ENCODE measurements at regions not wholly inside any gene's neighbourhood (a gene's known extent, or its start where the extent isn't known, plus 50 kb on each side); places are given as distances from the start of the nearest gene placed in this dataset.
"Not testable (repeated sequence)": the region's sequence is repeated elsewhere in the genome, so short reads cannot be mapped to it uniquely, and the experiment has no call there.

- no peak for DNase-seq (ENCODE audit: low spot score)
These were observed 142.0 kb upstream of the KCNJ15 start for GRCh38 chr21:38114717-38115333.

DNA sequence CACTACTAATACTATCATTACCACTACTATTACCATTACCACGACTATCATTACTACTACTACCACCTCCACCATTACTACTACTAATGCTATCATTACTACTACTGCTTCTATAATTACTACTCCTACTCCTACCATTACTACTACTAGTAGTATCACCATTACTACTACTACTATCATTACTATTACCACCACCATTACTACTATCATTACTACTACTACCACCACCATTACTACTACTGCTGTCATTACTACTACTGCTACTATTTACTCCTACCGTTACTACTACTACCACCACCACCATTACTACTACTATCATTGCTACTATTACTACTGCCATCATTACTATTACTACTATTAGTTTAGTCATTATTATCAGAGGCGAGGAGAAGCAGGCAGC is 140.9 kb upstream of the KCNJ15 start:
- no peak for DNase-seq (ENCODE audit: low spot score)

GRCh38 chr21:38119793-38120192 is 137.0 kb upstream of the KCNJ15 start:
- DNase-seq (ENCODE audit: low spot score): no peak

DNA sequence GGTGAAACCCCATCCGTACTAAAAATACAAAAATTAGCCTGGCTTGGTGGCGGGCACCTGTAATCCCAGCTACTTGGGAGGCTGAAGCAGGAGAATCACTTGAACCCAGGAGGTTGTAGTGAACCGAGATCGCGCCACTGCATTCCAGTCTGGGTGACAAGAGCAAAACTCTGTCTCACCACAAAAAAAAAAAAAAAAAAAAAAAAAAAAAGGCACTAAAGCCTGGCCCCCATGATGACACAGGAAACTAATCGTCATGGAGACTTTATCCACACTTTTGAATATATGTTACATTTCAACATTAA is 136.2 kb upstream of the KCNJ15 start:
- not testable (repeated sequence) for DNase-seq (ENCODE audit: low spot score)

DNA sequence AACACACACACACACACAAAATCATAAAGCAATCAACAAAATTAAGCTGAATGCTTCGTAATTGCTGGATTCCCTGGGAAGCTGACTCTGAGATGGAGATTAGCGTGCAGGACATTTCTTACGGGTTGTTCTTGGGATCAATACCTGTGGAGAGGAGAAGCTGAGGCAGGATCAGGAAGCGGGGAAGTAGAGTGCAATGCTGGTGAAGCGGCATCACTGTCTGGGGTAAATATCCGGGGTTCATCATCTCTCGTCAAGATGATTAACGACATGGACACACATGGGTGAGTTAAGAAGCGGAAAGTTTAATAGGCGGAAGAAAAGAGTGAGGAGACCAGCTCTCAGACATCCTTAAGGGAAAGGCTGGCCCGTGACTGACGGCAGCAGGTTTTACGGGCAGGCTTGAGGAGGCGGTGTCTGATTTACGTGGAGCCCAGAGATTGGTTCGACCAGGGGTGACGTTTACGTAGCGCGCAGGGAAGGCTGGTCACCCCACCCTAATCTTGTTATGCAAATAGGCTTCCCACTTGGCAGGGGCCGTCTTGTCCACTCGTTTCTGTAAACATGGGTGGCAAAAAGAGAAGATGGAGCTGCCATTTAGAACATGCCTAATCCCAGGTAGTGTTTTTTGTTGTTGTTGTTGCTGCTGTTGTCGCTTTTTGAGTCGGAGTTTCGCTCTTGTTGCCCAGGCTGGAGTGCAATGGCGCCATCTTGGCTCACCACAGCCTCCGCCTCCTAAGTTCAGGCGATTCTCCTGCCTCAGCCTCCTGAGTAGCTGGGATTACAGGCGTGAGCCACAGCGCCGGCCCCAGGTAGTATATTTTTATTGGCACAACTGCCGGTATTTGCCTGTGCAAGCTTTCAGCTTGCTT is 135.6 kb upstream of the KCNJ15 start:
- DNase-seq (ENCODE audit: low spot score): no peak

- DNase-seq (ENCODE audit: low spot score): no peak
These were observed 134.7 kb upstream of the KCNJ15 start for GRCh38 chr21:38121888-38122720.

DNA sequence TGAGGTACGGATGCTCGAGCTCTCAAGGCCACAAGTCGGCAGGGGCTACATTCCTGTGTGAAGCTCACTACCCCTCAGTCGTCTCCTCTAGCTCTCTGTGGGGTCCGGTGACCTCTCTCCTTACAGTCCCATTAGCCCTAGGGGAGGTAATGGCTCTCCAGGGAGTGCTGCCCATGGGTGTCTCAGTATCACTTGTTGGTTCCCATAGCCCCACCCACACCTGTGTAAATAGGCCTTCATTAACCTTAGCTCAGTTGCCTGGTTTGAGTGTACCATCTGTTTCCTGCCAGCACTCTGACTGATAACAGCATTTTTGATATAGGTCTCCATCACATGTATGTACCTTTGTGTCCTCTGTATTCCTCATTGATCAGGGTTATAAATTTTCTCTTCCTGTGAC is 133.2 kb upstream of the KCNJ15 start:
- no peak for DNase-seq (ENCODE audit: low spot score)

- DNase-seq (ENCODE audit: low spot score): peak; percentile 61
These were observed 130.0 kb upstream of the KCNJ15 start for GRCh38 chr21:38126666-38127303.

- no peak for DNase-seq (ENCODE audit: low spot score)
These were observed 127.1 kb upstream of the KCNJ15 start for GRCh38 chr21:38129711-38130110.

DNA sequence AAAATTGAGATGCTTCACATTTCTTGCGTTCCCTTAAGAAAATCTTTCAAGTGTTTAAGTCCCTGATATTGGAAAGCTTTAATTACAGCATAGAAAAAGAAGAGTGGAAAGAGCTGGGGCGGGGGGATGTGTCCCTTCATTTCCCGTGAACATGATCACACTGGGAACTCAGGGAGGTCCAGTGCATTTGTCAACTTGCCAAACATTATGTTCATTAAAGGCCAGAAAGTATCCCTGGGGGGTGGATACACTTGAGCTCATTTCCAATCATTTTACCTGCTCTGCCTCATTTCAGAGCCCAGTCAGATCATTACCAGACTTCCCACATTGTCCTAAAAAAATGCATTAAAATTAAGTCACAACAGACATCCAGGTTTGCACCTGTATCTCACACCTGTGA is 123.6 kb upstream of the KCNJ15 start:
- no peak for DNase-seq (ENCODE audit: low spot score)

DNA sequence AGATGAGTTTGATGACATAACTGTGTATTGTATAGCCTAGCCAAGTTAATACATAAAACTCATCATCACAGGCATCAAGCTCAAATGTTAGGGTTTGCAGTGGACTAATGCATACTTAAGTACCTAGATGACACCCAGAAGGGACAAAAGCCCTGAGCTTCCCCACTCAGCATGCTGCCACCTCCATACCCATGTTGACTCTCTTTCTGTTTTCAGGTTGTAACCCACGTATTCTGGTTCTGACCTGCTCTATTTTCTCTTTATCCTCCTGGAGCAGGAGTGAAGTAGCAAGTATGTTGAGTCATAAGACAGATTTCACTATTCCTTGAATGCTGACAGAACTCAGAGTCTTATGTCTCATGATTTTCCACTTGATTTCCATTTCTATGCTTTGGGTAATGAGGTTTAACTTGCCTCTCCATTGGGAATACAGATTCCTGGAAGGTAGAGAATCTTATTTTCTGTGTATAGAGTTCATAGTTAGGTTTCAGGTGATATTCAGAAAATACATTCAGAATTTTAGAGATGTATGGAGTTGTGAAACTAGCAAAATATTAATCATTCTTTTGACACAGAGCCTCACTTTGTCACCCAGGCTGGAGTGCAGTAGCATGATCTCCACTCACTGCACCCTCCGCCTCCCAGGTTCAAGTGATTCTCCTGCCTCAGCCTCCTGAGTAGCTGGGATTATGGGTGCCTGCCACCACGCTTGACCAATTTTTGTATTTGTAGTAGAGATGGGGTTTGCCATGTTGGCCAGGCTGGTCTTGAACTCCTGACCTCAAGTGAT is 122.5 kb upstream of the KCNJ15 start:
- no peak for DNase-seq (ENCODE audit: low spot score)

DNA sequence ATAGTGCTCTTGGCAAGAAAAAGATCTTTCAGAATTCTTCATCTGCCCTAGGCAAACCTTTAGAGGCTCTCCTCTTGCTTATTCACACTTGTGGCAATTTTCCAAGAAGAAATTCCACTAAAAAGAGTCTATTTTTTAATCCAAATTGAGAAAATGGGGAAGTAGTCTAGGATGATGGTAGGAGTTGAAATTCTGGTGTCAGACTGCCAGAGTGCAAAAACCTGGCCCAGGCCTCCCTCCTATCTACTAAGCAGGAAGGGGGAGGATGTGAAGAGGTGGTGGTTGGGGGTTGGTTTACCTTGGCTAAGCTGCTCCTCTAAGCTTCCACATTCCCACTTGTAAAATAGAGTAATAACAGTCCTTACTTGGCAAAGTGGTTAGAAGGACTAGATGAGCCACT is 120.6 kb upstream of the KCNJ15 start:
- DNase-seq (ENCODE audit: low spot score): no peak

GRCh38 chr21:38139380-38140168 is 117.2 kb upstream of the KCNJ15 start:
- DNase-seq (ENCODE audit: low spot score): no peak

DNA sequence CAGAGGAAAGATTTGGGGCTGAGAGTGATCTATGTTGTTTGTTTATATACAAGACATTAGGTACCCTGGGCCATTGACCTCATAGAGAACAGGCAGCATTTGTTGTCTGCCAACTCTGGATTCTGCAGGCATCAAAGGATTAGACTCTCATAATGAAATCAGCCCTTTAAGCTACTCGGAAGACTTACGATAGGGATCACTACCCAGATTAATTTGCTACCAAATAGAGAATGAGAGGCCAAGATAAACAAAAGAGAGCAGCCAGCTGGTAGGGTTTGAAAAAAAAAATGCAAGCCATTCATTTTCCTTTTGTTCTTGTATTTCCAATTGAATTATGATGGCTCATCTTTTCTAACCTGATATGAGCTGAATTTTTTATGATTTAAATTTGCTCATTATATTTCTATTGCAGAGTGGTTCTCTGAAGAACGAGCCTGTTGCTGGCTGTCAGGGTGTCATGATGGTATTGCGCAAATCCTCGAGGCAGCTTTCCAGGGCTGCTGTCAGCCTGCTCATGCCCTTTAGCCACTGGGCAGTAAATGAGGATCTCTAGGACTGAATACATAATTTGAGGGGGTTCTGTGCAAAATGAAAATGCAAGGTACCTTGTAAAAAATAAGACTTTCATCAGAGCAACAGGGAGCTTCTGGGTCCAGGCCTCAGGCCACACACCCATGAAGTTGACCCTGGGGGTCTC is 116.4 kb upstream of the KCNJ15 start:
- peak; percentile 60 for DNase-seq (ENCODE audit: low spot score)

DNA sequence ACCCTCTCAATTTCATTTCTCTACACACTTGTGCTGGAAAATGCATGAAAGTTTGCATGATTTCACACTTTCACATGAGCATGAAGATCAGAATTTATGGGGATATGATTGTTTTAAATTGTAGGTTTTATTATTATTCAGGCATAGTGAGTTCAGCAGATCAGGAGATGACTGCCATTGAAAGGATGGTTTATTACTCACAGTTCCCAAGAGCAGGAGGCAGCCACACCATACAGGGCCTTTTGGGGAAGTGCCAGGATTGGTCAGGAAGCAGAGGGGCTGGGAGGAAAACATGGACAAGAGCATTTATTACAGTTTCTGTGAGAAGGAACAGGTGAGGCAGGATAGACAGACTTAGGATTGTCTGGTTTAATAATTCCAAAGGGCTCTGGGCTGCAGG is 114.6 kb upstream of the KCNJ15 start:
- no peak for DNase-seq (ENCODE audit: low spot score)

DNA sequence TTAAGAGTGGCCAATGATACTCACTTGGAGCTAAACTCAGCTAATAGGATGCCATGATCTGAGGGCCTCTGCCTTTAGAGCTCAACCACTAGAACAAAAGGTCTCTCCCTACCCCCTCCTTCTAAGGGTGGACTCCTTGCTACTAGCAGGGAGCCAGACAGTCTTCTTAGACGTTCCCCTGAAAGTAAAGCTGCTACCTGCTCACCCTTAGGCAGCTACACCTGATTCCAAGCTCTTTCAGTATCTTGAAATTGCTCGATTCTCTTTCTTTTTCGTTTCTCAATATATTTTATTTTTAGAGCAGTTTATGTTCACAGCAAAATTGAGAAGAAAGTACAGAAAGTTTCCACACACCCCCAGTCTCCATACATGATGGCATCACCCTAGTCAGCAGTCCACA is 112.6 kb upstream of the KCNJ15 start:
- no peak for DNase-seq (ENCODE audit: low spot score)

GRCh38 chr21:38145104-38145503 is 111.7 kb upstream of the KCNJ15 start:
- DNase-seq (ENCODE audit: low spot score): no peak

DNA sequence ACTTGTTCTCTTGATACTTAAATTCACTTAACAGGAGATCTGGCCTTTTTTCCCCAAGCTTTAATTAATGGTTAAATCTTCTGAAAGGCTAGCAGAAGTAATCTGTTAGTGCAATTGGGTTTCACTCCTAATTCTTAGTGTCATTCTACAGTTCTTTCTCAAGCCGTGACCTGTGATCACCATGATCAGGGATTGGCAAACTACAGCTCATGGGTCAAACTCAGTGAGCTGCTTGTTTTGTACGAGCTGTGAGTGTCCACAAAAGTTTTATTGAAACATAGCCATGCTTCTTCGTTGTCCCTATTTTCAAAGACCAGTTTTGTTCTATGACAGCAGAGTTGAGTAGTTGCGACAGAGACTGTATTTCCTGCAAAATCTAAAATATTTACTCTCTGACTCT is 109.4 kb upstream of the KCNJ15 start:
- DNase-seq (ENCODE audit: low spot score): no peak

DNA sequence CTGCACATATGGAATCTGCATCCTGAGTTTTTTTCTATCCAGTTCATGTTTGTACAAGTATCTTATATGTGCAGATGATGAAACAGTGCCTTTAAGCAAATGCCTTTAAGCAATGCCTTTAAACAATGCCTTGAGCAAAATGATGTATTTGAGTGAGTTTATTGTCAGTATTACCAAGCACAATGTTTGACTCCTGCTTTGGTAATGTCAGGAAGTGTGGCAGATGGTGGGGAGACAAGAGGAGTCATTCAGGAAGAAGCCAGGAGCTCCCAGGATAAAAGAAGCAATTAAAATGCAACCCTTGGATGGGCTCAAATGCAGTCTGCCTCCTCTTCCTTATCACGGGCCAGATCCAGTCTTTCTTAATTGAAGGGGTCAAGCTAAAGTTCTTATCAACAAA is 108.7 kb upstream of the KCNJ15 start:
- no peak for DNase-seq (ENCODE audit: low spot score)

DNA sequence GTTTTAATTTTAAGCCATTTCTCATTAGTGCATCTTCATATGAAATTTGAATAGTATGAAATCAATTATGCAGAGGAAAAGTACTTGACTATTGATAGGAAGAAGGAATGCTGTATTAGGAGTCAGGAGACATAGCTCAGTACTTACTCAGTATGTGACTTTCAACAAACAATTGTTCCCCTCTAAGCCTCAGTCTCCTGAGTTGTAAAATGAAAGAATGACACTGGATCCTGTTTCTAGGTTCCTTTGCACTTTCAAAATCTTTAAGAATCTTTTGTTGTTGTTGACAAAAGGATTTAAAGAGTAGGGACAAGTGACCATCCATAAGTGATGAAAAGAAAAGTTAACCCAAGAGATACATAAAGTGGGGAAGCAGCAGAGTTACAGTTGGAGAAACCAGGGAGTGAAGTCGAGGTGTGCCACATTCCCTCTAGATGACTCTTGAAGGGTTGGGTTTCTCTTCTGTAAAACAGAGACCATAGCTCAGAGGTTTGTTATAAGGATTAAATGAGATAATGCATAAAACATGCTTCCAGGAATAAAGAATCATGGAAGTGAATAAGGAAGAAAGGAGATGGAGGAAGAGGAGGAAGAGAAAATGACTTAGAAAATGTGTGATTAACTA is 105.7 kb upstream of the KCNJ15 start:
- no peak for DNase-seq (ENCODE audit: low spot score)

Data from AG08395 (cell line).